H1 (cell line): ENCODE measurements at regions not wholly inside any gene's neighbourhood (a gene's known extent, or its start where the extent isn't known, plus 50 kb on each side); places are given as distances from the start of the nearest gene placed in this dataset.

ENCODE experiments used
- CTCF ChIA-PET: fragments of 300-600 bp; sonication (Branson Sonifier 250); formaldehyde crosslinking; loops from one replicate; lab custom pipeline; 2021; ENCODE audit not compliant: partially characterized antibody; lab: Charles Lee
- POLR2A ChIA-PET: fragments of 300-600 bp; sonication (Branson Sonifier 250); formaldehyde crosslinking; loops from one replicate; lab custom pipeline; 2021; ENCODE audit warnings: inconsistent platforms; ENCODE audit not compliant: partially characterized antibody; lab: Charles Lee
- DNase-seq, 2 experiments: peaks; one replicate each; pipeline versions ENCODE4 v3.0.0 to v3.0.0-alpha.2; 2010 to 2022; ENCODE audit warnings: low spot score in 2 of 2, low read depth in 1 of 2, mixed read lengths in 1 of 2
- FAIRE-seq: peaks from 2 replicates; lab custom pipeline; 2011; peaks lifted over from hg19 to GRCh38; lab: Jason Lieb, UNC
- H2AFZ ChIP-seq: 2 replicates; pipeline ENCODE4 v1.8.1; 2012; ENCODE audit warnings: low read length, inconsistent platforms
- H2AK5ac ChIP-seq: 2 replicates; pipeline ENCODE4 v1.6.1; 2013; ENCODE audit warnings: low read depth, low read length
- H2BK120ac ChIP-seq: replicated peaks from 2 replicates; pipeline ENCODE3; 2013; ENCODE audit warnings: low read depth, low read length, inconsistent platforms
- H2BK12ac ChIP-seq: 2 replicates; pipeline ENCODE4 v1.6.1; 2013; ENCODE audit warnings: low read depth, low read length
- H2BK15ac ChIP-seq: 2 replicates; pipeline ENCODE4 v1.6.1; 2013; ENCODE audit warnings: low read length
- H2BK20ac ChIP-seq: 2 replicates; pipeline ENCODE4 v1.6.1; 2013; ENCODE audit warnings: low read length
- H2BK5ac ChIP-seq: 2 replicates; pipeline ENCODE4 v1.6.1; 2013; ENCODE audit warnings: low read depth, low read length
- H3K14ac ChIP-seq: 2 replicates; pipeline ENCODE4 v1.6.1; 2013; ENCODE audit warnings: inconsistent platforms; ENCODE audit not compliant: insufficient read length
- H3K18ac ChIP-seq: 2 replicates; pipeline ENCODE4 v1.6.1; 2013; ENCODE audit warnings: low read length; ENCODE audit errors: extremely low read depth
- H3K23ac ChIP-seq: 2 replicates; pipeline ENCODE4 v1.6.1; 2013; ENCODE audit warnings: inconsistent platforms; ENCODE audit not compliant: insufficient read length
- H3K23me2 ChIP-seq: 2 replicates; pipeline ENCODE4 v1.6.1; 2013; ENCODE audit warnings: low read depth, low read length
- H3K27ac ChIP-seq: 2 replicates; pipeline ENCODE4 v1.6.1; 2011; ENCODE audit warnings: low read depth, low read length, inconsistent platforms
- H3K27me3 ChIP-seq, 4 experiments: replicated peaks in 1 of 4; 1 replicate in 1 of 4; 2 replicates in 3 of 4; pipeline versions ENCODE4 v1.6.1 to v1.8.1; 2011 to 2013; ENCODE audit warnings: low read length in 3 of 4, mild to moderate bottlenecking in 3 of 4, inconsistent platforms in 2 of 4, mixed read lengths in 2 of 4, moderate library complexity in 1 of 4; ENCODE audit not compliant: control insufficient read depth in 3 of 4, insufficient read depth in 3 of 4; ENCODE audit errors: extremely low read depth in 1 of 4
- H3K36me3 ChIP-seq, 4 experiments: 2 replicates each; pipeline versions ENCODE4 v1.6.1 to v1.8.1; 2011 to 2013; ENCODE audit warnings: mild to moderate bottlenecking in 4 of 4, low read length in 3 of 4, moderate library complexity in 2 of 4, control low read depth in 1 of 4, inconsistent platforms in 1 of 4; ENCODE audit not compliant: insufficient read depth in 4 of 4, control insufficient read depth in 2 of 4
- H3K4ac ChIP-seq: replicated peaks from 2 replicates; pipeline ENCODE3; 2013; ENCODE audit warnings: low read length, low read depth, mixed read lengths, inconsistent platforms; ENCODE audit not compliant: insufficient read length
- H3K4me1 ChIP-seq, 4 experiments: replicated peaks in 1 of 4; 1 replicate in 1 of 4; 2 replicates in 3 of 4; pipeline versions ENCODE4 v1.6.1 to v1.8.1; 2011 to 2013; ENCODE audit warnings: low read length in 3 of 4, inconsistent platforms in 2 of 4, mixed read lengths in 1 of 4; ENCODE audit not compliant: insufficient read depth in 4 of 4, control insufficient read depth in 3 of 4
- H3K4me2 ChIP-seq, 2 experiments: 2 replicates each; pipeline versions ENCODE4 v1.6.1 to v1.8.1; 2011 to 2013; ENCODE audit warnings: low read depth in 2 of 2, low read length in 2 of 2, control low read depth in 1 of 2, inconsistent platforms in 1 of 2, mild to moderate bottlenecking in 1 of 2; ENCODE audit not compliant: insufficient read depth in 1 of 2
- H3K4me3 ChIP-seq, 4 experiments: fragments of 200-600, 300-600 bp in 1 of 4; sonication (generic), shearing (Covaris generic), sonication (Bioruptor Twin) in 1 of 4; 2 replicates each; pipeline versions ENCODE4 v1.5.1 to v1.8.1; 2011 to 2016; ENCODE audit warnings: low read length in 4 of 4, low read depth in 3 of 4, control low read depth in 2 of 4, inconsistent platforms in 2 of 4, mild to moderate bottlenecking in 2 of 4, mixed read lengths in 1 of 4, moderate library complexity in 1 of 4; ENCODE audit not compliant: insufficient read depth in 2 of 4; ENCODE audit errors: extremely low read depth in 1 of 4
- H3K56ac ChIP-seq: replicated peaks from 2 replicates; pipeline ENCODE3; 2013; ENCODE audit warnings: low read depth, mild to moderate bottlenecking, mixed read lengths, low read length, inconsistent platforms; ENCODE audit not compliant: insufficient read length
- H3K79me1 ChIP-seq: 2 replicates; pipeline ENCODE4 v1.6.1; 2013; ENCODE audit warnings: low read depth, low read length, control low read depth
- H3K79me2 ChIP-seq, 2 experiments: 2 replicates each; pipeline versions ENCODE4 v1.6.1 to v1.8.1; 2012 to 2013; ENCODE audit warnings: low read length in 2 of 2, mild to moderate bottlenecking in 2 of 2, inconsistent platforms in 1 of 2; ENCODE audit not compliant: insufficient read depth in 2 of 2, control insufficient read depth in 1 of 2
- H3K9ac ChIP-seq, 4 experiments: replicated peaks in 1 of 4; 1 replicate in 1 of 4; 2 replicates in 3 of 4; pipeline versions ENCODE4 v1.6.1 to v1.8.1; 2011 to 2013; ENCODE audit warnings: low read depth in 3 of 4, low read length in 3 of 4, control low read depth in 2 of 4, mild to moderate bottlenecking in 2 of 4, moderate library complexity in 2 of 4, inconsistent platforms in 1 of 4; ENCODE audit errors: extremely low read depth in 1 of 4
- H3K9me3 ChIP-seq, 2 experiments: 2 replicates each; pipeline versions ENCODE4 v1.6.1 to v1.8.1; 2012 to 2013; ENCODE audit warnings: mild to moderate bottlenecking in 2 of 2, moderate library complexity in 2 of 2, control low read depth in 1 of 2, inconsistent platforms in 1 of 2, low read depth in 1 of 2, low read length in 1 of 2, mixed read lengths in 1 of 2; ENCODE audit not compliant: insufficient read depth in 2 of 2
- H4K20me1 ChIP-seq, 2 experiments: replicated peaks in 1 of 2; 2 replicates each; pipeline versions ENCODE3 to v1.8.1; 2011 to 2013; ENCODE audit warnings: inconsistent platforms in 2 of 2, low read length in 2 of 2, mild to moderate bottlenecking in 1 of 2; ENCODE audit not compliant: insufficient read depth in 2 of 2, control insufficient read depth in 1 of 2
- H4K5ac ChIP-seq: 2 replicates; pipeline ENCODE4 v1.6.1; 2013; ENCODE audit warnings: low read length, low read depth, mixed read lengths, inconsistent platforms; ENCODE audit not compliant: insufficient read length
- H4K8ac ChIP-seq: 2 replicates; pipeline ENCODE4 v1.8.0; 2013; ENCODE audit warnings: mild to moderate bottlenecking, moderate library complexity, low read length, inconsistent platforms; ENCODE audit not compliant: insufficient read depth; ENCODE audit errors: extremely low read depth
- H4K91ac ChIP-seq: replicated peaks from 2 replicates; pipeline ENCODE3; 2013; ENCODE audit warnings: low read length, mixed read lengths, inconsistent platforms; ENCODE audit not compliant: insufficient read length
- KDM5A ChIP-seq: fragments of 200-600 bp; IDR thresholded peaks from 2 replicates; pipeline ENCODE4 v1.7.1; 2012; ENCODE audit warnings: mild to moderate bottlenecking, low read length, inconsistent platforms, mixed read lengths
- MAFK ChIP-seq: IDR thresholded peaks from 2 replicates; pipeline ENCODE4 v1.6.1; 2012; ENCODE audit warnings: low read depth, mild to moderate bottlenecking, improper control_type of control experiment, low read length

DNA sequence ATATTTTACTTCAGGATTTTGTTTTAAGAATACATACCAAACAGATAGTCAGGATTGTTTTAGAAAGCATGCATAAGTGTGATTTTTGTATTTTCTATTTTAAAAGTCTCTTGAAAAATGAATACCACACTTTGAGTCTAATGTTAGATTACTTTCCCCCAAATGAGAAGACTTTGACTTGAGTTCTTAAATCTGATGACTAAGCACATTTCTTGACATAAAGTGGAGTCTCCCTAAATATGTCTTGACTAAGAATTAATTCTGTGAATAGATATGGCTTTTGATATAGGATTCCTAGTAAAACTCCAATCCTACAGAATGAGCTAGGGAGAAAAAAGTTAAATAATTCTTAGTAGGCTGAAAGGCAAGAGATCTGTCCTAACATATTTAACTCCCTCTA is 624.2 kb upstream of the SPRY2 start:
- Histone ChIP-seq H3K9me3 (no peaks in the 10 kb centered on the region), H3K4ac (no peak overlapping the region)
- TF ChIP-seq KDM5A (no peak), MAFK (peak; percentile 94)
- TF ChIP-seq, all 59 proteins: peak for 1
- POLR2A ChIA-PET = no interaction called here
- no peaks in the 10 kb centered on the region for H3K79me2 ChIP-seq
- H3K23me2 ChIP-seq = no peaks in the 10 kb centered on the region; the same call in 1 of the 2 replicates
- H2AK5ac ChIP-seq = no peak overlapping the region
- peaks cover 0 to 3% (median 0%) of the 10 kb centered on the region in 4 experiments; a peak in 2 of 7 replicates for H3K4me1 ChIP-seq
- H3K14ac ChIP-seq = no peak overlapping the region
- no peak overlapping the region for H2BK5ac ChIP-seq
- no peak overlapping the region for H4K5ac ChIP-seq
- no peak overlapping the region for H4K91ac ChIP-seq
- no peaks in the 10 kb centered on the region for H3K36me3 ChIP-seq
- H3K9ac ChIP-seq = no peak overlapping the region
- no peak overlapping the region for H2BK15ac ChIP-seq
- no peak overlapping the region for H2BK12ac ChIP-seq
- no peak overlapping the region for H2BK20ac ChIP-seq
- no peaks in the 10 kb centered on the region for H4K20me1 ChIP-seq
- no peak for FAIRE-seq
- no peak overlapping the region for H3K23ac ChIP-seq
- H3K4me3 ChIP-seq = no peak overlapping the region
- H4K8ac ChIP-seq = no peak overlapping the region
- no peak overlapping the region for H3K18ac ChIP-seq
- H2BK120ac ChIP-seq = no peak overlapping the region
- DNase-seq = no peak
- no peak overlapping the region for H3K4me2 ChIP-seq
- no peaks in the 10 kb centered on the region for H3K27me3 ChIP-seq
- H2AFZ ChIP-seq = no peak overlapping the region
- CTCF ChIA-PET = no interaction called here
- H3K79me1 ChIP-seq = no peaks in the 10 kb centered on the region
- no peak overlapping the region for H3K56ac ChIP-seq
- H3K27ac ChIP-seq = no peak overlapping the region
